PFSK-1 (cell line): ENCODE measurements at regions not wholly inside any gene's neighbourhood (a gene's known extent, or its start where the extent isn't known, plus 50 kb on each side); places are given as distances from the start of the nearest gene placed in this dataset.

Experiments used
- FOXP2 ChIP-seq: optimal IDR thresholded peaks from 2 replicates; pipeline ENCODE3; 2011; ENCODE audit warnings: borderline replicate concordance, control low read depth, inconsistent platforms; ENCODE audit not compliant: insufficient read depth; ENCODE audit errors: extremely low read length, extremely low read depth
- POLR2AphosphoS5 ChIP-seq: IDR thresholded peaks from 2 replicates; pipeline ENCODE4 v1.6.1; 2012; ENCODE audit warnings: low read depth, mild to moderate bottlenecking, control low read depth, low read length, moderate library complexity
- TF ChIP-seq, protein P1 (sequence below), 2 experiments: IDR thresholded peaks; 2 replicates each; pipeline versions ENCODE4 v1.6.1 to v1.8.0; 2011 to 2012; ENCODE audit warnings: low read depth in 2 of 2, low read length in 2 of 2, control low read depth in 1 of 2, inconsistent platforms in 1 of 2, mild to moderate bottlenecking in 1 of 2, moderate library complexity in 1 of 2; ENCODE audit not compliant: insufficient read depth in 1 of 2

DNA sequence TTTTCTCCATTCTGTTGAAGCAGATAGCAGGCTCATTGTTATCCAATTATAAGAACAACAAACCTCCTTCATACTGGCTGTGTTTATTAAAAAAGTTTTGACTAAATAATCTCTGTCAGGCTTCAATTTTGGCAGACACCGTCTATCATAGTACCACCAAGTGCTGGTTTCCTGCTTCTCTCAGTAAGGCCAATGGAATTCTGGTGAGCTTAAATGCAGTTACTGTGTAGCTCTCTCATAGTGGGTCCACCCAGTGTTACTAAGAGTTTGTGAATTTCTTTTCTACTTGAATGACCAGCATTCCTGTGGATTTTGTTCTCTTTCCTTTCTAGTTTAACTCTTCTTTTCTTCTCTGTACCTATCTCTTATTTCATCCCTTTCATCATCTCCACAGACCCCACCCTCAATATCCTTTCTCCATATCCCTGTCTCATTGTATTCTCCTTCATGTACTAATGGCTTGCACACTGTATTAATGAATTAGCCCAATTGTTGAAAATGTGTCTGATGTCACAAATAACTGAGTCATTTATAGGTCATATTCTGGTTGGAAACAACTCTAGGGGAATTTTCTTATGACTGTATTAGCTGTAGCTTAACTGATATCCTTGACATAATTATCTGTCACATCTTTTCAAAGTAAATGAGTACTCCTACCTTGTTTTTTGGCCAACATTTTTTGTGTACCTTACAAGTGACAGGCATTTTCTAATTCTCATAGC lies 372.1 kb downstream of the FAT3 start:
- TF ChIP-seq POLR2AphosphoS5 (no peak), FOXP2 (no peak)
- TF ChIP-seq, protein P1, sequence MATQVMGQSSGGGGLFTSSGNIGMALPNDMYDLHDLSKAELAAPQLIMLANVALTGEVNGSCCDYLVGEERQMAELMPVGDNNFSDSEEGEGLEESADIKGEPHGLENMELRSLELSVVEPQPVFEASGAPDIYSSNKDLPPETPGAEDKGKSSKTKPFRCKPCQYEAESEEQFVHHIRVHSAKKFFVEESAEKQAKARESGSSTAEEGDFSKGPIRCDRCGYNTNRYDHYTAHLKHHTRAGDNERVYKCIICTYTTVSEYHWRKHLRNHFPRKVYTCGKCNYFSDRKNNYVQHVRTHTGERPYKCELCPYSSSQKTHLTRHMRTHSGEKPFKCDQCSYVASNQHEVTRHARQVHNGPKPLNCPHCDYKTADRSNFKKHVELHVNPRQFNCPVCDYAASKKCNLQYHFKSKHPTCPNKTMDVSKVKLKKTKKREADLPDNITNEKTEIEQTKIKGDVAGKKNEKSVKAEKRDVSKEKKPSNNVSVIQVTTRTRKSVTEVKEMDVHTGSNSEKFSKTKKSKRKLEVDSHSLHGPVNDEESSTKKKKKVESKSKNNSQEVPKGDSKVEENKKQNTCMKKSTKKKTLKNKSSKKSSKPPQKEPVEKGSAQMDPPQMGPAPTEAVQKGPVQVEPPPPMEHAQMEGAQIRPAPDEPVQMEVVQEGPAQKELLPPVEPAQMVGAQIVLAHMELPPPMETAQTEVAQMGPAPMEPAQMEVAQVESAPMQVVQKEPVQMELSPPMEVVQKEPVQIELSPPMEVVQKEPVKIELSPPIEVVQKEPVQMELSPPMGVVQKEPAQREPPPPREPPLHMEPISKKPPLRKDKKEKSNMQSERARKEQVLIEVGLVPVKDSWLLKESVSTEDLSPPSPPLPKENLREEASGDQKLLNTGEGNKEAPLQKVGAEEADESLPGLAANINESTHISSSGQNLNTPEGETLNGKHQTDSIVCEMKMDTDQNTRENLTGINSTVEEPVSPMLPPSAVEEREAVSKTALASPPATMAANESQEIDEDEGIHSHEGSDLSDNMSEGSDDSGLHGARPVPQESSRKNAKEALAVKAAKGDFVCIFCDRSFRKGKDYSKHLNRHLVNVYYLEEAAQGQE (IDR thresholded peaks at IDR 0.05; ENCODE audit: insufficient read depth in 1 of 2, low read depth in 2 of 2, low read length in 2 of 2): no peak
